Muscle layer of duodenum (tissue), 2 donors: ENCODE measurements at regions not wholly inside any gene's neighbourhood (a gene's known extent, or its start where the extent isn't known, plus 50 kb on each side); places are given as distances from the start of the nearest gene placed in this dataset.

Experiments
- H3K27ac ChIP-seq: one replicate; pipeline ENCODE4 v1.7.0; 2013; ENCODE audit warnings: mild to moderate bottlenecking, low read length
- H3K27me3 ChIP-seq: one replicate; pipeline ENCODE4 v1.7.0; 2013; ENCODE audit warnings: low read depth, mild to moderate bottlenecking, control low read depth, low read length
- H3K36me3 ChIP-seq, 2 donors: one replicate each; pipeline ENCODE4 v1.7.0; 2013; ENCODE audit warnings: low read length in 2 of 2, control low read depth in 1 of 2, mild to moderate bottlenecking in 1 of 2; ENCODE audit not compliant: insufficient read depth in 2 of 2, control insufficient read depth in 1 of 2
- H3K4me1 ChIP-seq, 2 donors: one replicate each; pipeline ENCODE4 v1.7.0; 2013; ENCODE audit warnings: low read length in 2 of 2, mild to moderate bottlenecking in 2 of 2, control low read depth in 1 of 2, moderate library complexity in 1 of 2; ENCODE audit not compliant: insufficient read depth in 2 of 2, control insufficient read depth in 1 of 2
- H3K4me3 ChIP-seq, 2 donors: one replicate each; pipeline ENCODE4 v1.7.0; 2013; ENCODE audit warnings: low read length in 2 of 2, low read depth in 1 of 2, mild to moderate bottlenecking in 1 of 2
- H3K9me3 ChIP-seq, 2 donors: one replicate each; pipeline ENCODE4 v1.7.0; 2013; ENCODE audit warnings: low read length in 2 of 2, control low read depth in 1 of 2, mild to moderate bottlenecking in 1 of 2; ENCODE audit not compliant: control insufficient read depth in 1 of 2
- donor health status: healthy.

DNA sequence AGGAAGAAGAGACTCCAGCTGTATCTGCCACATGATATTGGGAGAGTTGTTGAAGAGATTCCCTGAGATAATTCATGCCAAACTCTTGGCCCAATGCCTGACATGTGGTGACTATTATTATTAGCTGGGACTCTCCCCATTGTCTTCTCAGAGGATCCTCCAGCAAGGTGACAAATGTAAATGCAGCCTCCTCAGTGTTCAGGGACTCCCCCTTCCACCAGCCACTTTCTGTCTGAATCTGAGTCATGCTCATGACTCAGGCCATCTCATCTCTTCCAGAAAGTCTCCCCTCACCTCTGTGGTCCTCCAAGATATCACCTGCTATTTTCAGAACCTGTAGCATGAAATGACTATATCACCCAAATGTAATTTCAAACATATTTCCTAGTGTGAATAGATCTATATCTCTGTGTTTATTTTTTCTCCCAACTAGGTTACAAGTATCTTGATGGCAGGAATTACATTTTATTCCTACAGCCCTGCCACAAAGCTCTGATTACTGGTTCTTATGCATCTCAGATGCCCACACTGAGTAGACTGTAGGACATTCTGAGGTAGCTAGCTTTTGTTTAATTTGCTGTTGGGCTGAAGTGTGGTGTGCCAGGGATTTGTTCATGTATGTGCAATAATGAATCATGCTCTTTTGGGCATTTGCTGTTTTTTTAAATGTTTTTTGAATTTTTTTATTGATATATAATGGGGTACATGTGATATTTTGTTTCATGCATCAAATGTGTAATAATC lies 126.6 kb upstream of the IL12B start:
- Histone ChIP-seq H3K4me1 (peaks cover 0 to under 1% of the 10 kb centered on the region in 2 donors), H3K27me3 (no peaks in the 10 kb centered on the region), H3K9me3 (no peaks in the 10 kb centered on the region), H3K36me3 (no peaks in the 10 kb centered on the region), H3K4me3 (no peak overlapping the region), H3K27ac (no peak overlapping the region)

- H3K27me3 ChIP-seq = no peaks in the 10 kb centered on the region
- H3K27ac ChIP-seq = no peak overlapping the region
- H3K36me3 ChIP-seq = no peaks in the 10 kb centered on the region
- H3K4me1 ChIP-seq = no peaks in the 10 kb centered on the region
- no peak overlapping the region for H3K4me3 ChIP-seq
- H3K9me3 ChIP-seq = no peaks in the 10 kb centered on the region
Observed at GRCh38 chr5:159458217-159458711, 128.0 kb upstream of the IL12B start.

GRCh38 chr5:159459132-159459627 lies 128.9 kb upstream of the IL12B start:
- no peaks in the 10 kb centered on the region for H3K9me3 ChIP-seq
- H3K4me3 ChIP-seq = no peak overlapping the region
- no peaks in the 10 kb centered on the region for H3K4me1 ChIP-seq
- no peak overlapping the region for H3K27ac ChIP-seq
- H3K36me3 ChIP-seq = no peaks in the 10 kb centered on the region
- no peaks in the 10 kb centered on the region for H3K27me3 ChIP-seq

- H3K36me3 ChIP-seq = no peaks in the 10 kb centered on the region
- H3K9me3 ChIP-seq = no peaks in the 10 kb centered on the region
- no peak overlapping the region for H3K4me3 ChIP-seq
- no peaks in the 10 kb centered on the region for H3K27me3 ChIP-seq
- H3K4me1 ChIP-seq = no peaks in the 10 kb centered on the region
- H3K27ac ChIP-seq = no peak overlapping the region
Observed at GRCh38 chr5:159459951-159460538, 129.8 kb upstream of the IL12B start.

DNA sequence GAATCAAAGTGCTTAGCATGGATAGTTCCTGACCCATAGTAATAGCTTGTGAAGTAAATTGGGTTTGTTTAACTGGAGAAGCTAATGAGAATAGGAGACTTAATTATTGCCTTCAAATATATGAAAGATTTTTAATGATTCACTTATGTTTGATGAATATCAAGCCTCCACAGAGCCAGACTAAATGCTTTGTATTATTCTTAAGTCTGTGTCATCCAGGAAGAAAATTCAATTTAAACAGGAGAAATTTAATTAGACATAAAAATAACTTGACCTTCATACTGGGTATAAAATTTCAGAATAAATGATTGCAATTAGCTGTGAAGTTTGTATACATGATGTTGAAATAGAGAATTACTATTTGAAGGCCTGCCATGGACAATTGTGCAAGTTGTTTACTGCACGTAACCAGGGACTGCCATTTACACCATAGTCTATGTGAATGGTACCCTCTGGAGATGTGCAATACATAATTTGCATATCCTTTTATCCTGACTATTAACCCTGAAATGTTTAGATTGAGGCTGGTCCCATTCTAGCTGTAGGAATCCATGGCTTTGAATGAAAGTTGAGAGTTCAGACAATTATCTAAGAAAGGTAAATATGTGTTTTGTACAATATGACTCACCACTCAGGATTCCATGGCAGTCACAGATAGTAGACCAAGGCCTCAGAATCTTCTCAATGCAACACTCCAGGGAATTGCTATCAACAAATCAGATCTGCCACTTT lies 133.5 kb upstream of the IL12B start:
- Histone ChIP-seq H3K27ac (no peak overlapping the region), H3K4me1 (no peaks in the 10 kb centered on the region), H3K27me3 (no peaks in the 10 kb centered on the region), H3K36me3 (no peaks in the 10 kb centered on the region), H3K9me3 (no peaks in the 10 kb centered on the region), H3K4me3 (no peak overlapping the region)

- H3K27ac ChIP-seq = no peak overlapping the region
- no peaks in the 10 kb centered on the region for H3K27me3 ChIP-seq
- no peaks in the 10 kb centered on the region for H3K36me3 ChIP-seq
- no peaks in the 10 kb centered on the region for H3K4me1 ChIP-seq
- no peaks in the 10 kb centered on the region for H3K9me3 ChIP-seq
- no peak overlapping the region for H3K4me3 ChIP-seq
Observed at GRCh38 chr5:159465604-159466003, 135.3 kb upstream of the IL12B start.

DNA sequence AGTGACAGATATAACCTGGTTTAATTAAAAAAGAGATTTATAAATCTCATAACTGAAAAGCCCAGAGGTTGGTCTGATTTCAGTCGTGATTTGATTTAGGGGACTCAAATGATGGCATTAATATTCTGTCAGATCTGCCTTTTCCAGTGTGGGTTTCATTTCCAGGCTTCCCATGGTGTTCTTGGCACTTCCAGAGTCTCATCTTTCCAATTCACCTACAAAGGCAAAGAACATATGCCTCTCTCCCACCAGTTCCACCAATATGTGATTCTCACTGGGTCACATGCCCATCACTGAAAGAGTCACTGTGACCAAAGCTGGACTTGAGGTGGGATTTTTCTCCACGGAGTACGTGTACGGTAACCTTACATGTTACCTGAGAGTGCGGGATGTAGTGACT lies 137.4 kb upstream of the IL12B start:
- H3K36me3 ChIP-seq = no peaks in the 10 kb centered on the region
- no peak overlapping the region for H3K4me3 ChIP-seq
- H3K27me3 ChIP-seq = no peaks in the 10 kb centered on the region
- no peaks in the 10 kb centered on the region for H3K4me1 ChIP-seq
- H3K9me3 ChIP-seq = no peaks in the 10 kb centered on the region
- H3K27ac ChIP-seq = no peak overlapping the region

DNA sequence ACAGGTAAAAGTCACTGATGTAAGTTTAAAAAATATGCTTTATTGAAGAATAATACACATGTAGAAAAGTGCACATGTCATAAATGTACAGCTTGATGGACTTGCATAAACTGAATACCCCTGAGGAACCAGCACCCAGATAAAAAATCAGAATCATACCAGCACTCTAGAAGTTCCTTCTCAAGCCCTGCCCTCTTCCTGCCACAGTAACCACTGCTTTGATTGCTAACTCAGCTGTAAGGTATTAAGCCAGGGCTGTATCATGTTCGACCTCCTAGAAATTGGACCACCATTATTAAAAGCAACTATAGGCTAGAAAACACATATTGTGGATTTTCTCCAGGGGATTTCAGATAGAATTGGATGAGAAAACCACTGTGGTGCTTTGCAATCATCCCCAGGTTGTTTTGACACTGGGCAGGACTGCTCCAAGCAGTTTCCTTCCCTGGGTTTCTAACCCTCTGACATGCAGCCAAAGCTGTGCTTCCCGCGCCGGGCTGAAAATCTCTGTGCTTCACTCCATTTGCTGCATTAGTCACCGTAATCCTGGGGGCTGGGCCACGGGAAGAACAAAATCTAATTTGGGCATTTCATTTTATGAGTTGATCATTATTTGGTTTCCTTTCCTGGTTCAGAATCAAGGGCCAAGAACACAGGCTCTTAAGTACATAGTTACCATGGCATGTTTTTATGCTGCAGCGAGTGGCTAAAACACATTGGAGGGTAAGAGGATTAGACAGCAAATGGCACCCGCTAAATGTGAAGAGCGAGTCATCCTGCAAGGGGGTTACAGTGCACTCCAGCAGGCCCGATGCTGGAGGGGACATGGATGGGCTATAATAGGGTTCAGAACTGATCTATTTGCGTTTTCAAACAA lies 139.4 kb upstream of the IL12B start:
- no peaks in the 10 kb centered on the region for H3K9me3 ChIP-seq
- no peaks in the 10 kb centered on the region for H3K27me3 ChIP-seq
- no peak overlapping the region for H3K4me3 ChIP-seq
- H3K36me3 ChIP-seq = no peaks in the 10 kb centered on the region
- no peaks in the 10 kb centered on the region for H3K4me1 ChIP-seq
- no peak overlapping the region for H3K27ac ChIP-seq

GRCh38 chr5:159471904-159472303 lies 141.6 kb upstream of the IL12B start:
- H3K4me3 ChIP-seq = no peak overlapping the region
- H3K4me1 ChIP-seq = no peaks in the 10 kb centered on the region
- no peaks in the 10 kb centered on the region for H3K27me3 ChIP-seq
- H3K9me3 ChIP-seq = peaks cover 4 to 8% of the 10 kb centered on the region in 2 donors
- no peaks in the 10 kb centered on the region for H3K36me3 ChIP-seq
- H3K27ac ChIP-seq = no peak overlapping the region

DNA sequence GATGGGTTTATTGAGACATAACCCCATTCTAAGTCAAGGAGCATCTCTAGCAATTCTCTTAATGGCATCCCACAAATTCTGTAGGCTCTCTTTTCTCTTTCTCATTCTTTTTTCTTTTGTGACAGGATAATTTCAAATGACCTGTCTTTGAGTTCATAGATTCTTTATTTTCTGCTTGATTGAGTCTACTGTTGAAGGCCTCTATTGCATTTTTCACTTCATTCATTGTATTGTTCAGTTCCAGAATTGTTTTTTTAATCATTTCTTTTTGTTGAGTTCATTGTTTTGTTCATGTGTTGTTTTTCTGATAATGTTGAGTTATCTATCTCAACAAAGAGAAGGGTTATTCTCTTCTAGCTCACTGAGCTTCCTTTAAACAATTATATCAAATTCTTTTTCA lies 144.7 kb upstream of the IL12B start:
- Histone ChIP-seq H3K4me1 (no peaks in the 10 kb centered on the region), H3K9me3 (peaks cover 4 to 8% of the 10 kb centered on the region in 2 donors), H3K27me3 (no peaks in the 10 kb centered on the region), H3K36me3 (no peaks in the 10 kb centered on the region), H3K4me3 (no peak overlapping the region), H3K27ac (no peak overlapping the region)

- Histone ChIP-seq H3K4me1 (no peaks in the 10 kb centered on the region), H3K4me3 (no peak overlapping the region), H3K9me3 (peaks cover 4 to 8% of the 10 kb centered on the region in 2 donors), H3K27me3 (peaks cover 3% of the 10 kb centered on the region), H3K36me3 (no peaks in the 10 kb centered on the region), H3K27ac (no peak overlapping the region)
Observed at GRCh38 chr5:159478950-159479349, 148.7 kb upstream of the IL12B start.
